ENCODE measurements at regions not wholly inside any gene's neighbourhood (a gene's known extent, or its start where the extent isn't known, plus 50 kb on each side); places are given as distances from the start of the nearest gene placed in this dataset.

GRCh38 chr18:2169656-2170055 lies 401.6 kb downstream of the METTL4 start:
- no peak for DNase-seq (ENCODE audit: extremely low read depth, low read depth)
- TF ChIP-seq CTCF (IDR thresholded peaks at IDR 0.05; ENCODE audit: low read depth, low read length) = no peak

GRCh38 chr18:2171840-2172625 lies 399.3 kb downstream of the METTL4 start:
- no peak for TF ChIP-seq CTCF (IDR thresholded peaks at IDR 0.05; ENCODE audit: low read depth, low read length)

GRCh38 chr18:2172881-2173280 lies 398.4 kb downstream of the METTL4 start:
- no peak for DNase-seq (ENCODE audit: extremely low read depth, low read depth)
- no peak for TF ChIP-seq CTCF (IDR thresholded peaks at IDR 0.05; ENCODE audit: low read depth, low read length)

More at GRCh38 chr18:2171840-2172625, 399.3 kb downstream of the METTL4 start:
- DNase-seq (ENCODE audit: extremely low read depth, low read depth) = no peak

GRCh38 chr18:2173486-2173885 lies 397.8 kb downstream of the METTL4 start:
- no peak for TF ChIP-seq CTCF (IDR thresholded peaks at IDR 0.05; ENCODE audit: low read depth, low read length)
- peak; percentile 57 for DNase-seq (ENCODE audit: extremely low read depth, low read depth)

GRCh38 chr18:2178036-2178435 lies 393.3 kb downstream of the METTL4 start:
- TF ChIP-seq CTCF (IDR thresholded peaks at IDR 0.05; ENCODE audit: low read depth, low read length) = no peak
- no peak for DNase-seq (ENCODE audit: extremely low read depth, low read depth)

GRCh38 chr18:2179498-2180183 lies 391.7 kb downstream of the METTL4 start:
- no peak for DNase-seq (ENCODE audit: extremely low read depth, low read depth)
- TF ChIP-seq CTCF (IDR thresholded peaks at IDR 0.05; ENCODE audit: low read depth, low read length) = no peak

- TF ChIP-seq CTCF (IDR thresholded peaks at IDR 0.05; ENCODE audit: low read depth, low read length) = no peak
- no peak for DNase-seq (ENCODE audit: extremely low read depth, low read depth)
These were observed 390.7 kb downstream of the METTL4 start for GRCh38 chr18:2180586-2180985.

Measured in AG09319 (cell line).